GM18861 (cell line): ENCODE measurements at regions not wholly inside any gene's neighbourhood (a gene's known extent, or its start where the extent isn't known, plus 50 kb on each side); places are given as distances from the start of the nearest gene placed in this dataset.

Source experiments
- ATAC-seq: cut with Tn5 transposase; IDR thresholded peaks from one replicate; pipeline ENCODE4 v1.9.1; 2021; ENCODE audit not compliant: unreplicated experiment

DNA sequence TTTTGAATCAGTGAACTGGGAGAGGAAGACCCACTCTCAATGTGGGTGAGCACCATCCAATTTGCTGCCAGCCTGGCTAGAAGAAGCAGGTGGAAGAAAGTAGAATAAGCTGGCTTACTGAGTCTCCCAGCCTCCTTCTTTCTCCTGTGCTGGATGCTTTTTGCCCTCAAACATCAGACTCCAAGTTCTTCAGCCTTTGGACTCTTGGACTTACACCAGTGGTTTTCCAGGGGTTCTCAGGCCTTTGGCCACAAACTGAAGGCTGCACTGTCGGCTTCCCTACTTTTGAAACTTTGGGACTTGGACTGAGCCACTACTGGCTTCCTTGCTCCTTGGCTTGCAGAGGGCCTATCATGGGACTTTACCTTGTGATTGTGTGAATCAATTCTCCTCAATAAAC lies 804.2 kb upstream of the SLITRK1 start:
- ATAC-seq = no peak

DNA sequence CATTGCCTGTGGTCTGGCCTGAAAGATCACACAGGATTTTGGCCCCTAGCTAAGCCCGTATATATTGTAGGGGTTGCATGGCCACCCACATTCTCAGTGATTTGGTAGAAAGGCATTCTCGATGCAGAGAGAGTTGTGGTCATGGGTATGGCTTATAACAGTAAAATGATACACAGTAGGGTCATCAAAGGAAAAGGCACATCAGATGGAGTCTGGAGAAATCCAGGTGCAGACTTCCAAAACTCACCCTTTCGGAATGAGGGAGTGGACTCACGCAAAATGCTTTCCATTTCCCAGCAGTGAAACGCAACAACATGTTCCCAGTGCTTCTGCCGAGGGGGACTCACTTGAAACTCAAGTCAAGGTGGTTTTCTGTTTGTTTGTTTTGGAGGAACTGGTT lies 802.5 kb upstream of the SLITRK1 start:
- no peak for ATAC-seq

DNA sequence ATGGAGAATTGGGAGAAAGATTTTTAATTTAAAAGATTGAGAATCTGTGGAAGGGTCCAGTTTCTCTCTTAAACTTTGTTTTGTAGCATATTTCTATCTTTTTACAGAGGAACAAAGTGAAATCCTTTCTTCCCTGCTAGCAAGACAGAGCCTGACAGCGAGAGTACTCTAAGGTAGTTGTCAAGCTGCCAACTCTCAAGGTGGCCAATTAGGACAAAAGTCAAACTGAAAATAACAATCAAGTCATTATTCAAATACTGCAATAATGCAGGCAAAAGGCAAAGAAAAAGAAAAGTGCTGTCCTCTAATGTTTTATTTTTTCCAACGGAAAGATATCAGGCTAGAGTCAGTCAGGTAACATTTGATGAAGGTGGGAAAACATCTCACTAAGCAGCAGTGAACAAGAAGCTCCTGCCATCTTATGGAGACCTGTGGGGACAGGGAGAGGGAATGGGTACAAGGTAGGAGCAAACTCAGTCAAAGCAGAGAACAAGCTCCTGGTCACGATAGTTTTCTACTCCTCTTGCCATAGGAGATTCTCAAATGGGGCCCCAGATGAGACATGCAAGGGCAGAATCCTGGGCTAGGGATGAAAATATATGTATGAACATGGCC lies 801.9 kb upstream of the SLITRK1 start:
- ATAC-seq = no peak

- no peak for ATAC-seq
These were observed 801.2 kb upstream of the SLITRK1 start for GRCh38 chr13:84683448-84683847.

GRCh38 chr13:84677836-84678235 lies 795.6 kb upstream of the SLITRK1 start:
- no peak for ATAC-seq

DNA sequence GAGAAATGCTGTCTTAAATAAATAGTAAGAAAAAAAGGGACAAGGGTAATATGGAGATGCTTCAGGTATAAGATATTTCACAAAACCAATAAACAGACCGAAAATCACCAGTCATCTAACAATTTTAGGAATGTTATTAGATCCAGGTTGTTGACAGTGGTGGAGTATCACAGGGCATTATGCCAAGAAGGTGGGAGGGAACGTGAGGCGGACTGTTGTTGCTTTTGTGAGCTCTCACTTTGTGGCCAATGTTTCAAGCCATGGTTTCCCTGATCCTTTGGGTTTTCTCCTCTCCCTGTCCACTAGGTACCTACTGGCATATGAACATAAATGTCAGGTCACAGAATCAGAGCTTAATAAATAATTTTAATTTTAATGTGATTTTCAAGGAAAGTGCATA lies 790.3 kb upstream of the SLITRK1 start:
- ATAC-seq = no peak

DNA sequence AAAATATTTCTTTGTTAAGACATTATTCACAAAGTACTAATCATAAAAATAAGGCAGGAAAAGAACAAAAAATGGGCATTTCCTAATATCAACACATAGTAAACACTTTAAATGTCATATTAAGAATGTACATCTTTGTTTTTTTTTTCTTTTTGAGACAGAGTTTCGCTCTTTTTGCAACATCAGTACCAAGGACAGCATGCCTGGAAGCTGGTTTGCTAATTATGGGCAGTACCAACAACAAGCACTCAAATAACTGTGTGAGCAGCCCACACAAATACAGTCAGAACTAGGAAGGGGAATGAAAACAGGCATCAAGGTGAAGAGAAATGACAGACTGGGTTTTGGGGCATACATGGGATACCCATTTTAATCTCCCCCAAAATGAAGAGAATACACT lies 788.0 kb upstream of the SLITRK1 start:
- ATAC-seq = no peak

DNA sequence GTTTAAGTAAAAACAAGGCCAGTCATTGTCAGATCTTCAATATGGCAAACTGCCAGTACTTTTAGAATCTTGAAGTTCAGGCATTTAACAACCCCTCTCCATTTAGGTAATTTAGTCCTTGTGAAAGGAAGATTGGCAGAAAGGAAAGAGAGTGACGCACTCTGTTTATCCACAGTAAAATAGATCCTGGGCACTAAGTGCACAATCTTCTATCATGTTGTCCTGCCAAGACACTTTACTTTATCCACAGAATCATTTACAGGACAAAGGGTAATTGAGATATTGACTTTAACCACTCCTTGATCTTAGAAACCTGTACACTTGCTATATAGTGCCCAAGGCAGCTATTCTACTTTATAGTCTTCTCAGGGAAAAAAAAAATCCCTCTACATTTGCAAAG lies 786.4 kb upstream of the SLITRK1 start:
- no peak for ATAC-seq

- no peak for ATAC-seq
These were observed 780.2 kb upstream of the SLITRK1 start for GRCh38 chr13:84662491-84662890.

DNA sequence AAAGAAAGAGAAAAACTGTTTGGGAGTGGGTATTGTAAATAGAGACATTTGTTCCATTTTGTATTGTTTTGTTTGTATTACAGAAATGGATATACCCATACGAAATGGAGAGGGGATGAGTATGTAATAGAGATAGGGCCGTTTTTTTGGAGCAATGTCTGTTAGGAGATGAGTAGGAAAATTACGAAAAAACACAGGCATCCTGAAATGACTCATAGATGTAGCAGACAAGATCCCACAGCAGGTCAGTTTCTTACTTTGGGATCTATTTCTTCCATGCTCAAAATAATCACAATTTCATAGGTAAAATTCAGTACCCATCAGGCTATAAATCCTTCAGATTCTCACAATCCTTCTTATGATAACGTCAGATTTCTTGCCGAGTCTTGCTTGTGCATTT lies 779.4 kb upstream of the SLITRK1 start:
- no peak for ATAC-seq

- ATAC-seq = no peak
These were observed 777.0 kb upstream of the SLITRK1 start for GRCh38 chr13:84659359-84659661.

DNA sequence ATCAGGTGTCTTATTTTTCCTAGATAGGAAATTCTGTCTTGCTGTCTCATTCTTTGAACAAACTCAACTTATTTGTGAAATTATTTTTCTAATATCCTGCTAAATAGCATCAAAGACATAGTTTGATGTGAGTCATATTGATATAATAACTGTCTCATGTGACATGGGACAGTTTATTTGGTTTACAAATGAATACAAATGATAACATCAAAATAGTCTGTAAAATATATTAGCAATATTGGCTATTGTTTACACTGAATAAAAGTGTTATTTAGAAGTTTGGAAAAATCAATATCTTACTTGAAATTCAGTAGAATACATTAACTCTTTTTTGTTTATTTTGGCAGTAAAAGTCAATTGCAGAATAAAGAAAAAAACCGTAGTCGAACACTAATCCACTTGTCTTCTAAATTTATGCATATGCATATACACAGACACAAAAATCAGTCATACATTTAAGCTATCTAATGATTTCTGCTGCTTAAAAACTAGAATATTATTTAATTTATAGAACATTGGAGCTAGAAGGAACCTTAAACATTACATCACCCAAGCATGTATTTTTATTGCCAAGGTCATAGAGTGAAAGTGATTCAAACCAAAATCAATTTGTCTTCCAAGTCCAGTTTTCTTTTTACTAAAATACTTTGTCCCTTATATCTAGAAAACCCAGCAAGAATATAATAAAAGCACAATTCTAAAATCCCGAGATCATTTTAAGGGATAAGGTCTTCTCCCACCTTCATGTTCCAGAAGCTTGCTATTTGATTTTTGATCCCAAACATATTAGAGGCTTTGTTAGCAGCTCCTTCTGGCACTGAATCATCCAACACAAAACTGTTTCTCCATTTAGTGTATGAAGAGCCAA lies 776.5 kb upstream of the SLITRK1 start:
- ATAC-seq = no peak

DNA sequence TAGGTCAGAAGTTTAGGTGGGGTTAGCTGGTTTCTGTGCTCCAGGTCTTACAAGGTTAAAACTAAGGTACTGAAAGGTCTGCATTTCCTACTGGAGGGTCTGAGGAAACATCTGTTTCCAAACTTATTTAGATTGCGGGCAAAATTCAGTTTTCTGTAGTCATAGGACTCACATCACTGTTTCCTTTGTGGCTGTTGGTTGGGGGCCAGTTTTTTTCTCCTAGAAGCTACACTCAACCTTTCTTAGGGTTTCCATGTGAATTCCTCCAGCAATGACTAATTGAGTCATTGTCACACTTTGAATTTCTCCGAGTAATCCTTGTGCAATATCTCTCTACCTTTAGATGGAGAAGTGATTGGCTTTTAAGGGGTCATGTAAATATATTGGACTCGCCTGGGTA lies 773.4 kb upstream of the SLITRK1 start:
- no peak for ATAC-seq

DNA sequence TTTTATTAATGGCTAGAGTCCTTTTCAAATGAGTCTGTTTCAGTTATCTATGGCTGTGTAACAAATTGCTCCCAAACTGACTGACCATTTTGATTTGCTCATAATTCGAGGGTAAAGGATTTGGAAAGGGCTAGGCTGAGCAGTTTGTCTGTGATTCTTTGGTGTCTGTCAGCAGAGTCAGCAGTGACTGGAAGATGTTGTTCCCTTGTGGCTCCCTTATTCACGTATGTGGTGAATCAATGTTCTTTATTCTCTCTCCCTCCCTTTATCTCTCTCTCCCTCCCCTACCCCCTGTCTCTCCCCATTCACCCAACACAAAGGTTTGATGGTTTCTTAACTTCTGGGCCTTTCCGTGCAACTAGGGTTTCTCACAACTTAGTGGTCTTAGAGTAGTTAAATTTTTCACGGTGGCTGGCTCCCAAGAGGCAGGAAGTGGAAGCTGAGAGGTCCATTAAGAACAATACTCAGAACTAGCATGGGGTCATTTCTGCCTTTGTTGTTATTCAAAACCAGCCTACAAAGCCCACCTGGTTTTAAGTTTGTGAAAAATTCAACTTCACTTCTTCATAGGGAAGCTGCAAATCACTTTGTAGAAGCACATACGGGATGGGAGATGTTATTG lies 772.5 kb upstream of the SLITRK1 start:
- no peak for ATAC-seq

DNA sequence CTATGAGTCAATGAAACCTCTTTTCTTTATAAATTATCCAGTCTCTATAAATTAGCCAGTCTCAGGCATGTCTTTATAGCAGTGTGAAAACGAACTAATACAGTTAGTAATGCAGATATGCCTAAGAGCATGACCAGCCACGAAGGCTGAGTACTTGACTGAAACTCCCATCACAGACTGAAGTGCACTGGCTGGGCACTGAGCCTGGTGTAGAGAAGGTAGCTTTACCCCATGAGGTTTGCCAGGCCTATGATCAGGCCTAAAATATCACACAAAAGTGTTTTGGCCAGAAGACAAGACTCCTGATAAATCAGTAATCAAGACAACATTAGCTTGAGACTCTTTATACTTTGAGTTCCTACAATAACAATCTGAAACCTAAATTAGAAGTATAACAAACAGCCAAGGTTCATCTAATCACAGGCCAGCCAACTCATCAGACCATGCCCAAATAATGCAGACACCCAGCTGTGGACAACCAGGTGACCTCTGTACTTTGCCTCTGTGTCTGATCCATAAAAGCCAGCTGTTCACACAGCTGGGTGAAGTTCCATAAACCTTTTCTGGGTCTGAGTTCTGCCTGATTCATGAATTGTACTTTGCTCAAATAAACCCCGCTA lies 771.8 kb upstream of the SLITRK1 start:
- ATAC-seq = no peak

DNA sequence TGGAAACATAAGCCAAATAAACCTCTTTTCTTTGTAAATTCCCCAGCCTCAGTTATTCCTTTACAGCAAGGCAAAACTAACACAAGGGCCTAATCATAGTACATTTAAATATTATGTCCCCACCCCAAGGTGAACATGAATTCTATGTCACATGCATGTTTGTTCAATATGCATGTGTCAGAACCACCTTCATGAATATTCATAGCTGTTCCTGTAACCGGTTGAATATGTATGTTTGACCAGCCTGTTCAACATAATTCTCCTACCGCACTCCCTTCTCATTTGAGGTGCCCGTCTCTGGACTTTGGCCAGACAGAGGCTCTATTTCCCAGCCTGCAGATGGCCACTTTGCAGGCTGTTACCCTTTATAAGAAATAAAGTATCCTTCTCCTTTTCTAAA lies 769.4 kb upstream of the SLITRK1 start:
- ATAC-seq = no peak

DNA sequence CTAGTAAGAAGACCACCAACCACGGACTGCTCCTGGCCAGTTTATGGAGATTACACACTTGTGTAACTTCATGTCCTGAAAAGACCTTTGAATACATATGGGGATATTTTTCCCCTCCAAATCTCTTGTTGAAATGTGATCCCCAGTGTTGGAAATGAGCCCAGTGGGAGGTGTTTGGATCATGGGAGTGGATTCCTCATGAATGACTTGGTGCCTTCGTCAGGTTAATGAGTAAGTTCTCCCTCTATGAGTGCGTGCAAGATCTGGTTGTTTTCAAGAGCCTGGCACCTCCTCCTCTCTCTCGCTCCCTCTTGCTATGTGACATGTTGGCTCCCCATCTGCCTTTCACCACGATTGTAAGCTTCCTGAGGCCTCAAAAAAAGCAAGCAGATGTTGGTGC lies 769.0 kb upstream of the SLITRK1 start:
- no peak for ATAC-seq

DNA sequence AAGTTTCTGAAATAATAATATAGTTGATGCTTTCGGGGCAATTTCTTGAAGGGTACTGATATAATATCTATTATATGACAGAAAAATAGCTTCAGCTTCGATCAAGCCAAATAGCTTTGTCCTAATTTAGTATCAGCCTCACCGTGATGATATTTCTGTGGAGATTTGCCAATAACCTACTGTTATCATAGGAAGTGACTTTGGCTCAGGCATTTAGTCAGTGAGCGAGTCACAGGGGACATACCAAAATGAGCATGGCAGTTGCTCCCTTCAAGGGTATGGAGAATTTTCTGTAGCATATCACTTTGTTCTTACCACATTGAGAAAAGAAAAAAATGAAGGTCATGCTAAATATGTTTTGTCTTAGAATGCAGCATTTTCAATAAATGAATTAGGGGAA lies 767.6 kb upstream of the SLITRK1 start:
- no peak for ATAC-seq

DNA sequence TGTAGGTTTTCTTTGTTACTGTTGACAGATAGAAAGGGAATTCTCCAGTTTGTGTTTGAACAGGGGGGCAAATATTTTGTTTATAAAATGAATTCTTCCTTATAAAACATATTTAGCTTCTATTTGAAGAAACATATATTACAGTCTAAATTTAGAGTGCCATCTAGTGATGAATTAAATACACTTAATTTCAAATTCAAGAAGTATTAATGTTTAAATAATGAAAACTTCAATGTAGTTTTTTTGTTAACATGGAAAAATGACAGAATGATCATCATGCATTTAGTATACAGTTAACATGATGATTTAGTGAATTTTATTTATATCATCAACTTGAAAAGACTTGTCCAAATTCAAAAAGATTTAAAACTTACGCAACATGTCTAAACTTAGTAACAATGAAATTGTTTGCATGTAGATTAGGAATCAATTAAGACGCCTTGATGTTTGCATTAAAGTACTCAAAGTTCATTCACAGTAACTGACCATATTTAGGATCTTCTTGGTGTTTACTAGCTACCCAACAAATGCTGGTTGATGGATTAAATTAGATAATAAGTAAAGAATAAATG lies 765.9 kb upstream of the SLITRK1 start:
- ATAC-seq = no peak

DNA sequence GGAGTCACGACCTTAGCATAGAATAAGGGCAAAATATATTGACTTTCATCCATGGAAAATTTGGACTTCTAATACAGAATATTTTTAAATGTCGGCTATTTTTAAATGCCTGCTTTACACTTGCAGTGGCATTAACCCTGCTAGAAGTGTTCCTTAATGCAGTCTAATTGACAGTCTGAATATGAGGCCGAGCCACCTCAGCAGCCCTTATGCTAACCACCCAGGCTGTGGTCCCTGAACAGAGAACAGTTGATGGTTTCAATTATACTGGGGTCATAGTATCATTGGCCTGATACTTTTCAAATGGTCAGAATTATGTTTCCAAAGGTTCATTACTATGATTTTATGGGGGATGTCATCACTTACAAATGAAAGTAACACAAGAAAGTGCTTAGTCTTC lies 764.7 kb upstream of the SLITRK1 start:
- no peak for ATAC-seq

DNA sequence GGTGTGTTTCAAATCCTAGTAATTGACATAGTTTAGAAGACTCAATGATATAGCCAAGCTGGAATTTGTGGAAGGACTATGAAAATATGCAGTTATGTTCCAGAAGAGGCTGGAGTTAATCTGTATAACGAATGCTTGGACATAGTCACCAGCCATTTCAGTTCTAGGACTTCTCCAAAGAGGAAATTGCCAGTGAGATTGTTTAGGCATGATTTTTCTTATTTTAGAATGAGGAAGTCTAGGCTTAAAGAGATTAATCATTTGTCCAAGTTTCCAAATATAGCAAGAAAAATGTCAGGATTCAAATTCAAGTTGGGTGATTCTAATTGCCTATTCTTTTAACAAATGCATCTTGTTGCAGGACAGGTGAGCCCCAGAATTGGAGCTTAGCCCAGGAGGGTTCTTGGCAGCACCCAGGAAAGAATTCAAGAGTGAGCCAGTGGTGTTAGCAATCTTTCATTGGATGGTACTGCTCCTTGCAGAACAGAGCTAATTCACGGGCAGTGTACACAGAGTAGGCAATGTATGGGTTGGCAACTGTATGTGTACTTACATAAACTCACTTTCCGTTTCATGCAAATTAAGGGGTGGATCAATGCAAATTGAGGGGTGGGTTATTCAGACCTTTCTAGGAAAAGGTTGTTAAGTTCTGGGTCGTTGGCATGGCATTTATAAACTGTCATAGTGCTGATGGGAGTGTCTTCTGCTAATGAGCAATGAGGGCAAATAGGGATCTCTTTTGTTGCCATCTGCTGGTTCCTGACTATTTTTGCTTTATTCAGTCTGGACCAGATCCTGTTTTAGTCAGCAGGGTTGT lies 763.1 kb upstream of the SLITRK1 start:
- ATAC-seq = no peak
